HG03095 (cell line): ENCODE measurements at regions not wholly inside any gene's neighbourhood (a gene's known extent, or its start where the extent isn't known, plus 50 kb on each side); places are given as distances from the start of the nearest gene placed in this dataset.
"Not testable (repeated sequence)": the region's sequence is repeated elsewhere in the genome, so short reads cannot be mapped to it uniquely, and the experiment has no call there.

Experiments used
- ATAC-seq: cut with Tn5 transposase; IDR thresholded peaks from one replicate; pipeline ENCODE4 v1.9.1; 2021; ENCODE audit warnings: moderate library complexity; ENCODE audit not compliant: unreplicated experiment

GRCh38 chr2:12549641-12550040 is 167.1 kb upstream of the TRIB2 start:
- ATAC-seq = no peak

GRCh38 chr2:12552092-12552491 is 164.6 kb upstream of the TRIB2 start:
- ATAC-seq = no peak

GRCh38 chr2:12554224-12555011 is 162.3 kb upstream of the TRIB2 start:
- no peak for ATAC-seq

- ATAC-seq = no peak
These were observed 161.6 kb upstream of the TRIB2 start for GRCh38 chr2:12555012-12555645.

GRCh38 chr2:12556762-12557161 is 160.0 kb upstream of the TRIB2 start:
- no peak for ATAC-seq

GRCh38 chr2:12557688-12558087 is 159.0 kb upstream of the TRIB2 start:
- ATAC-seq = no peak

GRCh38 chr2:12558519-12558918 is 158.2 kb upstream of the TRIB2 start:
- ATAC-seq = no peak

- no peak for ATAC-seq
These were observed 156.1 kb upstream of the TRIB2 start for GRCh38 chr2:12560618-12561017.

- ATAC-seq = no peak
These were observed 149.3 kb upstream of the TRIB2 start for GRCh38 chr2:12567411-12567810.

- not testable (repeated sequence) for ATAC-seq
These were observed 147.2 kb upstream of the TRIB2 start for GRCh38 chr2:12569510-12569909.

- ATAC-seq = not testable (repeated sequence)
These were observed 146.8 kb upstream of the TRIB2 start for GRCh38 chr2:12569929-12570328.

- no peak for ATAC-seq
These were observed 139.6 kb upstream of the TRIB2 start for GRCh38 chr2:12577091-12577490.

- ATAC-seq = no peak
These were observed 139.0 kb upstream of the TRIB2 start for GRCh38 chr2:12577567-12578253.

- ATAC-seq = no peak
These were observed 137.7 kb upstream of the TRIB2 start for GRCh38 chr2:12579018-12579417.

- no peak for ATAC-seq
These were observed 132.4 kb upstream of the TRIB2 start for GRCh38 chr2:12584338-12584737.

- no peak for ATAC-seq
These were observed 131.0 kb upstream of the TRIB2 start for GRCh38 chr2:12585784-12586183.

- no peak for ATAC-seq
These were observed 129.5 kb upstream of the TRIB2 start for GRCh38 chr2:12587228-12587627.

GRCh38 chr2:12587729-12588522 is 128.8 kb upstream of the TRIB2 start:
- ATAC-seq = peak; percentile 74

GRCh38 chr2:12588986-12589385 is 127.8 kb upstream of the TRIB2 start:
- ATAC-seq = no peak

GRCh38 chr2:12589802-12590320 is 126.9 kb upstream of the TRIB2 start:
- no peak for ATAC-seq

- no peak for ATAC-seq
These were observed 124.4 kb upstream of the TRIB2 start for GRCh38 chr2:12592296-12592695.
